Uterus (tissue), 2 donors: ENCODE measurements at regions not wholly inside any gene's neighbourhood (a gene's known extent, or its start where the extent isn't known, plus 50 kb on each side); places are given as distances from the start of the nearest gene placed in this dataset.
"Not testable (repeated sequence)": the region's sequence is repeated elsewhere in the genome, so short reads cannot be mapped to it uniquely, and the experiment has no call there.

Experiments used
- POLR2A ChIP-seq, 2 donors: fragments of 450-650 bp; IDR thresholded peaks; one replicate each; pipeline ENCODE4 v1.6.1; 2016; ENCODE audit warnings: antibody characterized with exemption in 2 of 2, mild to moderate bottlenecking in 1 of 2, moderate library complexity in 1 of 2
- TF ChIP-seq, protein P1 (sequence below), 4 experiments: fragments of 200-600 bp in 2 of 4; fragments of 450-650 bp in 2 of 4; sonication (generic) in 2 of 4; IDR thresholded peaks; one replicate each; pipeline ENCODE4 v1.5.1; 2016 to 2019; ENCODE audit warnings: antibody characterized with exemption in 4 of 4, mild to moderate bottlenecking in 2 of 4, moderate library complexity in 1 of 4

DNA sequence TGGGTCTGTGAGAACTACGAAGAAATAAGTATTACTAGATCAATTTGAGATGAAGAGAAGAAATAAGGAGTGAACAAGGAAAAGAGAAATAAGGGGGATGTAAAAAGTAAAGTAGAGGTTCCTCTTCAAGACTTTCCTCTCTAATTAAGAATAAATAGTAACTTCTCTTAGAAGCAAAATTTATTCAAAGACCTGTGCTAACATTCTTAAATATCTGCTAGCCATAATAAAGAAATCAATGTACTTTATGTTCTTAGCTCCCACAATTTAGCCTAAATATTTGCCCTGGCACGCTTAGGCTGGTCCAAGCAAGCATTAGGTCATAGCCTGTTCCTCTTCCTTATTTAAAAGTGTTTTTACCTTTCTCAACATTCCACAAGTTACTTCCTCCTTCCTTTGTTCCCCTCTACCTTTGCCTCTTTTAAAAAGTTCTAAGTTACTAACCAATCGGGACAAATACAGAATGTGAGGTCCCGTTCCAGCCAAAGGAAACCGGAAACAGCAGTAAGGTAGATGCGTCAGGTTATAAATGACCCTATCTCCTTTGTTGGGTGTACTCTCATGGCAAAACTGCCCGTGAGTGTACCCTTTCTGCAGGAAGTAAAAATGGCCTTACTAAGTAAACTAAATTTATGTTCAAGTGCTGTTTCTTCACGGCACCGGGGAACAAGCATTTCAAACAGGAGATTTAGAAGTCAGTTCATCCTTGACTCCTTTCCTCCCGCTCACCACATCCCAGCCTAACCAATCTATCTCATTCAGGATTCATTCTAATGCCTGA lies 86.2 kb upstream of the PLEKHM1 start:
- not testable (repeated sequence) for TF ChIP-seq POLR2A (IDR thresholded peaks at IDR 0.05)
- TF ChIP-seq, protein P1, sequence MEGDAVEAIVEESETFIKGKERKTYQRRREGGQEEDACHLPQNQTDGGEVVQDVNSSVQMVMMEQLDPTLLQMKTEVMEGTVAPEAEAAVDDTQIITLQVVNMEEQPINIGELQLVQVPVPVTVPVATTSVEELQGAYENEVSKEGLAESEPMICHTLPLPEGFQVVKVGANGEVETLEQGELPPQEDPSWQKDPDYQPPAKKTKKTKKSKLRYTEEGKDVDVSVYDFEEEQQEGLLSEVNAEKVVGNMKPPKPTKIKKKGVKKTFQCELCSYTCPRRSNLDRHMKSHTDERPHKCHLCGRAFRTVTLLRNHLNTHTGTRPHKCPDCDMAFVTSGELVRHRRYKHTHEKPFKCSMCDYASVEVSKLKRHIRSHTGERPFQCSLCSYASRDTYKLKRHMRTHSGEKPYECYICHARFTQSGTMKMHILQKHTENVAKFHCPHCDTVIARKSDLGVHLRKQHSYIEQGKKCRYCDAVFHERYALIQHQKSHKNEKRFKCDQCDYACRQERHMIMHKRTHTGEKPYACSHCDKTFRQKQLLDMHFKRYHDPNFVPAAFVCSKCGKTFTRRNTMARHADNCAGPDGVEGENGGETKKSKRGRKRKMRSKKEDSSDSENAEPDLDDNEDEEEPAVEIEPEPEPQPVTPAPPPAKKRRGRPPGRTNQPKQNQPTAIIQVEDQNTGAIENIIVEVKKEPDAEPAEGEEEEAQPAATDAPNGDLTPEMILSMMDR (IDR thresholded peaks at IDR 0.05), result not testable (repeated sequence)
